ENCODE measurements at regions not wholly inside any gene's neighbourhood (a gene's known extent, or its start where the extent isn't known, plus 50 kb on each side); places are given as distances from the start of the nearest gene placed in this dataset.
"Not testable (repeated sequence)": the region's sequence is repeated elsewhere in the genome, so short reads cannot be mapped to it uniquely, and the experiment has no call there.

DNA sequence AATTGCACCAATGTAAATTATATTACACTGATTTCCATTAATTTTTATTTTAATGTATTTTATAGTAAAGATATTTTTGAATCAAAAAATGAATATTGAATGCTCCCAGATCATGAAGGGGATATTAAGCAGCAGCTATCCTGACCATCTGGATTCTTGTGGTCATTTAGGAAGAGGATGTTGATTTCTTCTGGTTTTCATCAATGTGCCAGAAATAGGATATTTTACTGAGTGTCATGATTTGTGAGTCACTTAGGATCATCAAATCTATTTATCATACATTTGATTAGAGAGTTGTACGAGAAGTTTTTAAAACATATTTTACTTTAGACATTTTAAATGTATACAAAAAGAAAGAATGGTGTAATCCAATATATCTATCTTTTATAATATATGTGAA is 366.3 kb upstream of the CHRM2 start:
- H3K36me3 Mint-ChIP-seq = no peaks in the 10 kb centered on the region
- H3K4me3 Mint-ChIP-seq = no peak overlapping the region
- H3K4me1 Mint-ChIP-seq = no peaks in the 10 kb centered on the region
- peaks cover 0 to 2% (median 0%) of the 10 kb centered on the region in 5 donors for H3K27me3 Mint-ChIP-seq
- ATAC-seq (no peak), DNase-seq (no peak)
- POLR2A ChIA-PET = no interaction called here
- H3K27ac Mint-ChIP-seq = no peak overlapping the region
- H3K9me3 Mint-ChIP-seq = peaks cover 0 to 19% (median 4%) of the 10 kb centered on the region in 9 donors

DNA sequence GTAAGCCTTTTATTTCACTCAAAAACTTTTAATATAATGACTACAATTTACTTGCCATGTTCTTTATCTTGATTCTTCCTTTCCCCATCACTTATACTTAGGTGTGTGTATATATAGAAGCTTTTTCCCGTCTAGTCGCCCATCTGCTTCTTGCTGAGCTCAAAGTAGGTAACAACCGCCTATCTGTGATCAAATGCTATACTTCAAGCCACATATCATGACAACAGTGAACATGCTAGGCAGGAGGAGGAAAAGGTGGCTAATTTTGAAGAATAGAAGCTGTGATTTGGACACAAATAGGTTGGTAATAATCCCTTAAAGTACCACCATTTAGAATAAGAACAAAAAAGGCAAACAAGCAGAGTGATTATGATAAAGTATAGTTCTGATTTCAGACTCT is 367.3 kb upstream of the CHRM2 start:
- no peak overlapping the region for H3K4me3 Mint-ChIP-seq
- POLR2A ChIA-PET = no interaction called here
- ATAC-seq (no peak), DNase-seq (no peak)
- H3K4me1 Mint-ChIP-seq = no peaks in the 10 kb centered on the region
- H3K27me3 Mint-ChIP-seq = peaks cover 0 to 2% (median 0%) of the 10 kb centered on the region in 5 donors
- peaks cover 0 to 19% (median 8%) of the 10 kb centered on the region in 9 donors for H3K9me3 Mint-ChIP-seq
- H3K27ac Mint-ChIP-seq = no peak overlapping the region
- H3K36me3 Mint-ChIP-seq = no peaks in the 10 kb centered on the region

DNA sequence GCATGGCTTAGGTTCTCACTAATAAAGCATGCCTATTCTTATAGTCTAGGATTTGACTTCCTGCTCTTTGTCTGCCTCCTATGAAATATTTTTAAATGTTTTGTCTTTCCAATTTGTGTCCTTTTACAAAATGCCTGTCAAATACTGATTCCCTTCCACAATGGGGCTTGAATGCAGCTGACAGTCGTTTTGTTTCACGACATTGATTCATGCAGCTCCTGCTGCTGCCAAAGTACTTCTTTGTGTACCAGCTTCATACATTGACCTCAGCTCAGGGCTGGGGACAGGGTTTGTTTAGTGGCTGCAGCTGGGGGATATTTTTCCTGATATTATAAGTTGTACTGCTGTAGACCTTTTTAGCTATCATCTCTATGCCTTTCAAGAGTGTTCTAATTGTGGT is 371.9 kb upstream of the CHRM2 start:
- no peak for ATAC-seq
- DNase-seq = no peak
- Mint-ChIP-seq H3K4me1 (no peaks in the 10 kb centered on the region), H3K27me3 (peaks cover 0 to 2% (median 0%) of the 10 kb centered on the region in 5 donors), H3K9me3 (peaks cover 0 to 27% (median 8%) of the 10 kb centered on the region in 9 donors), H3K36me3 (no peaks in the 10 kb centered on the region), H3K4me3 (no peak overlapping the region), H3K27ac (no peak overlapping the region)
- POLR2A ChIA-PET = no interaction called here

GRCh38 chr7:136495081-136495480 is 373.4 kb upstream of the CHRM2 start:
- POLR2A ChIA-PET = no interaction called here
- H3K27ac Mint-ChIP-seq = no peak overlapping the region
- no peaks in the 10 kb centered on the region for H3K4me1 Mint-ChIP-seq
- DNase-seq = no peak
- ATAC-seq = no peak
- H3K9me3 Mint-ChIP-seq = peaks cover 0 to 37% (median 12%) of the 10 kb centered on the region in 9 donors
- H3K36me3 Mint-ChIP-seq = no peaks in the 10 kb centered on the region
- peaks cover 0 to 2% (median 0%) of the 10 kb centered on the region in 5 donors for H3K27me3 Mint-ChIP-seq
- no peak overlapping the region for H3K4me3 Mint-ChIP-seq

DNA sequence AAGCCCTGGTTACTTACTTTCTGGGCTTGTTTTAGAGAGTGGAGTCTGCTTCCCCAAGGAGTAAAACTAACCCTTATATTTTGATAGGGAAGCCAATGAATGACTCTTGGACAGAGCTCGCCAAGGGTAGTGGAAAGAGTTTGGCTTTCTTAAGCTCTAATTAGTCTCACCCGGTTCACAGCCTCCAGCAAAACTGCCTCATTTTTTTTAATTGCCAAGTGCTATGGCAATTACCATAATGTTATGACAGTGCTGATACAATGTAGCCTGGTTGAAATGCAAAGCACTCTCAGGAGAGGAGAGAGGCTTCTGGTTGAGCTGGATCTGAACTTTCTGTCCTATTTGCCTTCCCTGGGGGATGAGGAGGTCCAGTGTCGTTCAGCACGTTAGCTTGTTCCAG is 376.1 kb upstream of the CHRM2 start:
- Mint-ChIP-seq H3K36me3 (no peaks in the 10 kb centered on the region), H3K4me1 (no peaks in the 10 kb centered on the region), H3K4me3 (no peak overlapping the region), H3K27me3 (no peaks in the 10 kb centered on the region), H3K9me3 (peaks cover 0 to 29% (median 10%) of the 10 kb centered on the region in 9 donors), H3K27ac (no peak overlapping the region)
- no peak for DNase-seq
- no peak for ATAC-seq
- POLR2A ChIA-PET = no interaction called here

DNA sequence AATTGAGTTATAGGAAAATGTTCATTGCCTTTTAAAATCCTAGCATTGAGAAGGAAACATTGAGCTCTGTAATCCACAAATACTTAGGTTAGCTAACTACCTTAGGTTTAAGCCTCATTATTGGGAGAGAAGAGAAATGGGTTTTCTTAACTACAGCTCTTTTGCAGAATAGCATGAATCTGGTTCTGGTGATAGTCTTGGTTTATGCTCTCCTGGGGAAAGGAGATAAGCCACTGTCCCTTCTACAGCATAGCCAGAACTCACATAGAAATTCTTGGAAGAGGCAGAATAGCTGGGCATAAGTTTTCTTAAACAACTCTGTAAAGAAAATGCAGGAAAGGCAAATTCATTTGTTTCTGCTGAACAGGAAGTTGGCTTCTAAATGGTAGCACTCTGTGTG is 378.6 kb upstream of the CHRM2 start:
- no peaks in the 10 kb centered on the region for H3K4me1 Mint-ChIP-seq

DNA sequence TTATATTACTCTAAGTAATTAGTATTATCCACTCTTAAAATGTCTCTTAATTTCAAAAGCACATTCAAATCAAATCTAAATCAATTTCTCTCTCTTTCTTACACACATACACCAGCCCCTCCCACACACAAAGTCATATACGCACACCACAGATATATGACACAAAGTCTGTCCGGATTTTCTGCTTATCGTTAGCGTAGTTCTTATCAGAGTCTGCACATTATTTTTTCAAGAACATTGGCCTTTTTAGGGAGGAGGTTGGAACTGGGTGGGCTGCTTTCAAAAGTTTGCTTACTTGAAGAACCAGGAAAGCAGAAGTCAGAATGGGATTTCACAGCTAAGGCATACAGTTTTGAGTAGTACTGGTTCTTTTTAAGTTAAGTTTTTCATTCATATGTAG is 387.6 kb upstream of the CHRM2 start:
- Mint-ChIP-seq H3K36me3 (no peaks in the 10 kb centered on the region), H3K4me3 (no peak overlapping the region), H3K9me3 (peaks cover 0 to 25% (median 11%) of the 10 kb centered on the region in 9 donors), H3K27ac (no peak overlapping the region), H3K27me3 (peaks cover 0 to 3% (median 0%) of the 10 kb centered on the region in 5 donors), H3K4me1 (no peaks in the 10 kb centered on the region)
- POLR2A ChIA-PET = no interaction called here
- ATAC-seq (no peak), DNase-seq (no peak)

More for the DNA sequence above, 378.6 kb upstream of the CHRM2 start:
- H3K36me3 Mint-ChIP-seq = no peaks in the 10 kb centered on the region
- peaks cover 0 to 27% (median 8%) of the 10 kb centered on the region in 9 donors for H3K9me3 Mint-ChIP-seq
- POLR2A ChIA-PET = no interaction called here
- ATAC-seq = no peak
- no peak overlapping the region for H3K4me3 Mint-ChIP-seq
- H3K27me3 Mint-ChIP-seq = no peaks in the 10 kb centered on the region
- no peak overlapping the region for H3K27ac Mint-ChIP-seq
- no peak for DNase-seq

DNA sequence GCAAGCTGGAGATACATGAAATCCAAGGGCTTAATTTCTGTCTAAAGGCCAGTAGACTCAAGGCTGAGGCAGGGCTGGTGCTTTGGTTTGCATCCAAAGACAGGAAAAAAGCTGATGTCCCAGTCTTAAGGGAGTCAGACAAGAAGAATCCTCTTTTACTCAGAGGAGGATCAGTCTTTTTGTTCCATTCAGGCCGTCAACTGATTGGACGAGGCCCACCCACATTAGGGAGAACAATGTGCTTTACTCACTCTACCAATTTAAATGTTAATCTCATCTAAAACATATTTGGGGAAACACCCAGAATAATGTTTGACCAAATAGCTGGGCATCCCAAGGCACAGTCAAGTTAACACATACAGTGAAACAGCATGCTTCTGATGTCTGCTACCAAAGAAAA is 388.5 kb upstream of the CHRM2 start:
- Mint-ChIP-seq H3K27ac (no peak overlapping the region), H3K27me3 (peaks cover 0 to 3% (median 0%) of the 10 kb centered on the region in 5 donors), H3K9me3 (peaks cover 0 to 29% (median 12%) of the 10 kb centered on the region in 9 donors), H3K4me1 (no peaks in the 10 kb centered on the region), H3K36me3 (no peaks in the 10 kb centered on the region), H3K4me3 (no peak overlapping the region)
- POLR2A ChIA-PET = no interaction called here
- DNase-seq (no peak), ATAC-seq (no peak)

GRCh38 chr7:136470179-136470578 is 398.3 kb upstream of the CHRM2 start:
- H3K9me3 Mint-ChIP-seq = peaks cover 4 to 75% (median 35%) of the 10 kb centered on the region in 9 donors

DNA sequence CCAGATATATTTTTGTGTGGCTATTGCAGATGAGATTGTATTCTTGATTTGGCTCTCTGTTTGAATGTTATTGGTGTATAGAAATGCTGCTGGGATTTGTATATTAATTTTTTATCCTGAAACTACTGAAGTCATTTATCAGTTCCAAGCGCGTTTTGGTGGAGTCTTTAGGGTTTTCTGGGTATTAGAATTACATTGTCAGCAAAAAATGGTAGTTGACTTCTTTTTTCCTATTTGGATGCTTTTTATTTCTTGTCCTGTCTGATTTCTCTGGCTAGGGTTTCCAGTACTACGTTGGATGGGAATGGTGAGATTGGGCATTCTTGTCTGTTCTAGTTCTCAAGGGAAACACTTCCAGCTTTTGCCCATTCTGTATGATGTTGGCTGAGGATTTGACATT is 415.5 kb upstream of the CHRM2 start:
- POLR2A ChIA-PET = no interaction called here
- Mint-ChIP-seq H3K4me3 (no peak overlapping the region), H3K4me1 (peaks cover 0 to 2% (median 0%) of the 10 kb centered on the region in 4 donors), H3K36me3 (peaks cover 0 to 9% (median 0%) of the 10 kb centered on the region in 3 donors), H3K9me3 (peaks cover 3 to 47% (median 18%) of the 10 kb centered on the region in 9 donors), H3K27me3 (no peaks in the 10 kb centered on the region), H3K27ac (no peak overlapping the region)
- ATAC-seq (no peak), DNase-seq (no peak)

More at GRCh38 chr7:136470179-136470578, 398.3 kb upstream of the CHRM2 start:
- DNase-seq (no peak), ATAC-seq (no peak)
- no peaks in the 10 kb centered on the region for H3K4me1 Mint-ChIP-seq
- no peaks in the 10 kb centered on the region for H3K27me3 Mint-ChIP-seq
- peaks cover 0 to 14% (median 0%) of the 10 kb centered on the region in 3 donors for H3K36me3 Mint-ChIP-seq
- H3K27ac Mint-ChIP-seq = no peak overlapping the region
- no peak overlapping the region for H3K4me3 Mint-ChIP-seq
- POLR2A ChIA-PET = no interaction called here

DNA sequence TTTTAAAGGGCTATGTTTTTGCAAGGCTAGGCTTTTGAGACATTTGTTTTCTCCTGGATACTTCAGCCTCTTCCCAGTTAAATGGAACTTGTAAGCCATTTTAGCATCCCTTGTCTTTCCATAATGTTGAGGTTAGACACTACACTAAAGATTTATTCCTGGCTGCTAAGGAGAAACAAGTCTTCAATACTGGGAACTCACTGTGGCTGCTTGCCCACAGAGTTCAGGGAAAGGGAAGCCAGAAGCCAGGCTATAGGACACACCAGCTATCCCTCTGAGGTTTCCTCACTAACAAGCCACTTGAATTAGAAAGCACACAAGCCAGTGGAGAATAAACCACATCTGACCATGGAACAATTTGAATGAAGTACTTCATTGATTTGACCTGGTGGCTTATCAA is 421.7 kb upstream of the CHRM2 start:
- Mint-ChIP-seq H3K27ac (no peak overlapping the region), H3K4me1 (no peaks in the 10 kb centered on the region), H3K4me3 (no peak overlapping the region), H3K36me3 (peaks cover 0 to 5% (median 0%) of the 10 kb centered on the region in 3 donors), H3K9me3 (peaks cover 5 to 26% (median 17%) of the 10 kb centered on the region in 9 donors), H3K27me3 (peaks cover 0 to 1% (median 0%) of the 10 kb centered on the region in 5 donors)
- no peak for DNase-seq
- POLR2A ChIA-PET = no interaction called here
- ATAC-seq = no peak

GRCh38 chr7:136441835-136442234 is 426.6 kb upstream of the CHRM2 start:
- H3K9me3 Mint-ChIP-seq = peaks cover 7 to 44% (median 28%) of the 10 kb centered on the region in 9 donors
- ATAC-seq (no peak), DNase-seq (no peak)
- H3K27me3 Mint-ChIP-seq = peaks cover 0 to 1% (median 0%) of the 10 kb centered on the region in 5 donors
- no peak overlapping the region for H3K27ac Mint-ChIP-seq
- H3K36me3 Mint-ChIP-seq = no peaks in the 10 kb centered on the region
- H3K4me1 Mint-ChIP-seq = no peaks in the 10 kb centered on the region
- H3K4me3 Mint-ChIP-seq = no peak overlapping the region
- POLR2A ChIA-PET = no interaction called here

DNA sequence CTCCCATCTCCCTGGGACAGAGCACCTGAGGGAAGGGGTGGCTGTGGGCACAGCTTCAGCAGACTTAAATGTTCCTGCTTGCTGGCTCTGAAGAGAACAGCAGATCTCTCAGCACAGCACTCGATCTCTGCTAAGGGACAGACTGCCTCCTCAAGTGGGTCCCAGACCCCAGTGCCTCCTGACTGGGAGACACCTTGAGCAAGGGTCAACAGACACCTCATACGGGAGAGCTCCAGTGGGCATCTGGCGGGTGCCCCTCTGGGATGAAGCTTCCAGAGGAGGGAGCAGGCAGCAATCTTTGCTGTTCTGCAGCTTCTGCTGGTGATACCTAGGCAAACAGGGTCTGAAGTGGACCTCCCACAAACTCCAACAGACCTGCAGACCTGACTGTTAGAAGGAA is 436.7 kb upstream of the CHRM2 start:
- H3K36me3 Mint-ChIP-seq, POLR2A ChIA-PET, ATAC-seq, H3K27me3 Mint-ChIP-seq, H3K27ac Mint-ChIP-seq, H3K4me3 Mint-ChIP-seq, H3K4me1 Mint-ChIP-seq: not testable (repeated sequence)
- DNase-seq = peak in 1 of 10 donors; percentile 30
- peaks cover 0 to 18% (median 6%) of the 10 kb centered on the region in 9 donors for H3K9me3 Mint-ChIP-seq

GRCh38 chr7:136424058-136424457 is 444.4 kb upstream of the CHRM2 start:
- POLR2A ChIA-PET = no interaction called here
- Mint-ChIP-seq H3K36me3 (peaks cover 0 to 9% (median 0%) of the 10 kb centered on the region in 3 donors), H3K27me3 (no peaks in the 10 kb centered on the region), H3K9me3 (peaks cover 0 to 26% (median 12%) of the 10 kb centered on the region in 9 donors), H3K27ac (no peak overlapping the region), H3K4me1 (no peaks in the 10 kb centered on the region), H3K4me3 (no peak overlapping the region)
- DNase-seq (no peak), ATAC-seq (no peak)
